ENCODE measurements at regions not wholly inside any gene's neighbourhood (a gene's known extent, or its start where the extent isn't known, plus 50 kb on each side); places are given as distances from the start of the nearest gene placed in this dataset.

DNA sequence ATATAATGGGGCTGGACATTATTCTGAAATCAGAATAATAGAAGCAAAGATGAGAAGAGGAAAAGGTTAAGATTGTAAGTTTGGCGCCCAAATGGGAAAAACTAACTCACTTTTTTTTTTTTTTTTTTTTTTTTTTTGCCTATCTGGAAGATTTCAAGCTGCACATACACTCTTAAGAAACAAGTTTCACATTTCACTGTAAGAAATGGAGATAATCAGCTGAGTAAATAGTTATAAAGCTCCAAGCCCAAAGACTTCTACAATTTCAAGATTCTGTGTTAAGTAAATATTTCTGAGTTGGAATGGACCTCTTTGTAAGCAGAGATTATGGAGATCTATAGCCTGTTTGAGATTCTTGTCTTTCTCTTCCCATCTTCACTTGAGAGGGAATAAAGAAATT, 140.0 kb downstream of the SLC17A6 start:
- in situ Hi-C loops (cut with HindIII; ENCODE audit: low sequenced_read_pairs): no loop called here
- no peak overlapping the region for H3K4me3 ChIP-seq (ENCODE audit: low read depth, low read length)
- DNase-seq (ENCODE audit: low read depth): no peak
- no peak for TF ChIP-seq CTCF (IDR thresholded peaks at IDR 0.05; ENCODE audit: low read depth, low read length, missing control alignments)

DNA sequence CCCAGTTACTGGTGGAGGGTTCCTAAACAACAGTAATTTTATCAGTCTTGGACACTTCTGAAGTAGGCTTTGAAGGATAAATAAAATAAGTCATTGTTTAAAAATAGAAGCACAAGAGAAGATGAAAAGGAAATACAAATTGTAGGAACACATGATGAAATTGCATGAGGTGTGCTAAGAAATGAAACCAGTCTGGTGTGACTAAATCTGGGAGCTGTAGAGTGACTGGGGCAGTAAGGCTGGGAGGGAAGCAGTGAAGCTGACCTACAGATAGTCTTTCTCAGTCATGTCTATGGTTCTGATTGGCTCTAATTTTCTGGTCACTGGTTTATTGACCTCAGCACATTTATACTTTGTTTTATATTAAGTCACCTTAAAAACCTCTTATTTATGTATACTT, 139.1 kb downstream of the SLC17A6 start:
- in situ Hi-C loops (cut with HindIII; ENCODE audit: low sequenced_read_pairs): no loop called here
- no peak for DNase-seq (ENCODE audit: low read depth)
- TF ChIP-seq CTCF (IDR thresholded peaks at IDR 0.05; ENCODE audit: low read depth, low read length, missing control alignments): no peak

DNA sequence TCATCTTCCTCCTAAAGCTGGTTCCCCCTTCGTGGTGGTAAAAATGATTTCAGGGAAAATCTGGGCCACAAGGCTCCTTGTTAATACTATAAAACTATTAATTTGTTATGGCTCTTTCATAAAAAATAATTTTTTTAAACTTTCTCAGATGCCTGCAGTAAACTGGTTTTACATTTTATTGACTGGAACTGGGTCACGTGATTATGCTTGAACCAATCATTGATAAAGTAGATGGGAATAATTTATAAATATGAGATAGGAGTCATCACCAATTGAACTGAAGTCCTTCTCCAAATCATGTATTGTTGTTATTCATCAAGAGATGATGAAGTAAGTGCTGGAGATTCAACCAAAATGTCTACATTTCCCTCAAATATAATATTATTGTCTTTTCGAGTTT, 138.4 kb downstream of the SLC17A6 start:
- in situ Hi-C loops (cut with HindIII; ENCODE audit: low sequenced_read_pairs): no loop called here
- H3K4me3 ChIP-seq (ENCODE audit: low read depth, low read length): no peak overlapping the region
- no peak for TF ChIP-seq CTCF (IDR thresholded peaks at IDR 0.05; ENCODE audit: low read depth, low read length, missing control alignments)
- no peak for DNase-seq (ENCODE audit: low read depth)

More for the DNA sequence above, 139.1 kb downstream of the SLC17A6 start:
- no peak overlapping the region for H3K4me3 ChIP-seq (ENCODE audit: low read depth, low read length)

GRCh38 chr11:22474616-22475015, 136.4 kb downstream of the SLC17A6 start:
- DNase-seq (ENCODE audit: low read depth): no peak
- no peak overlapping the region for H3K4me3 ChIP-seq (ENCODE audit: low read depth, low read length)
- no peak for TF ChIP-seq CTCF (IDR thresholded peaks at IDR 0.05; ENCODE audit: low read depth, low read length, missing control alignments)
- in situ Hi-C loops (cut with HindIII; ENCODE audit: low sequenced_read_pairs): no loop called here

GRCh38 chr11:22473586-22473985, 135.4 kb downstream of the SLC17A6 start:
- no peak for DNase-seq (ENCODE audit: low read depth)
- H3K4me3 ChIP-seq (ENCODE audit: low read depth, low read length): no peak overlapping the region
- in situ Hi-C loops (cut with HindIII; ENCODE audit: low sequenced_read_pairs): no loop called here
- TF ChIP-seq CTCF (IDR thresholded peaks at IDR 0.05; ENCODE audit: low read depth, low read length, missing control alignments): no peak

DNA sequence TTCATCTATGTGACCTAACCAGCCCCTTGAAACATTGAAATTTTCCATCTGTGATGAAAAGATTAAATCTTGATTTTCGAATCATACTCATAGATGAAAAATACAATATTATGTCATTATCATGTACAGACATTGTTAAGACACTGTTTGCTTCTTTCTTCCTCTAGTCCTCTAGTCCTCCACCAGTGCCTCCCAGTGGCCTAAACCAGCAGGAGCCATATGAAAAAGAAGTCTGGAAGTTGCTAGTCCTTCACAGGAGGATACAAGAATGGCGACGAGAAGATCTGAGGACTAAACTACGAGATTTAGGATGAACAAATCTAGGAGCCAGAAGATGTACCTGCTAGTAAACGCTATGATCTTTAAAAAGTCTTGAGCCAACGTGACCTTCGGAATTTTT, 134.1 kb downstream of the SLC17A6 start:
- TF ChIP-seq CTCF (IDR thresholded peaks at IDR 0.05; ENCODE audit: low read depth, low read length, missing control alignments): no peak
- in situ Hi-C loops (cut with HindIII; ENCODE audit: low sequenced_read_pairs): no loop called here
- H3K4me3 ChIP-seq (ENCODE audit: low read depth, low read length): no peak overlapping the region
- no peak for DNase-seq (ENCODE audit: low read depth)

GRCh38 chr11:22471385-22471784, 133.2 kb downstream of the SLC17A6 start:
- DNase-seq (ENCODE audit: low read depth): no peak
- no peak for TF ChIP-seq CTCF (IDR thresholded peaks at IDR 0.05; ENCODE audit: low read depth, low read length, missing control alignments)
- no peak overlapping the region for H3K4me3 ChIP-seq (ENCODE audit: low read depth, low read length)
- in situ Hi-C loops (cut with HindIII; ENCODE audit: low sequenced_read_pairs): no loop called here
